ENCODE measurements at regions not wholly inside any gene's neighbourhood (a gene's known extent, or its start where the extent isn't known, plus 50 kb on each side); places are given as distances from the start of the nearest gene placed in this dataset.
"Not testable (repeated sequence)": the region's sequence is repeated elsewhere in the genome, so short reads cannot be mapped to it uniquely, and the experiment has no call there.

- no peak for DNase-seq (ENCODE audit: low read depth in 1 of 2, low spot score in 1 of 2)
Observed at GRCh38 chr4:149870008-149870407, 54.4 kb upstream of the IQCM start.

- no peak for DNase-seq (ENCODE audit: low read depth in 1 of 2, low spot score in 1 of 2)
Observed at GRCh38 chr4:149881744-149882143, 66.1 kb upstream of the IQCM start.

GRCh38 chr4:149882251-149882650 is 66.6 kb upstream of the IQCM start:
- no peak for DNase-seq (ENCODE audit: low read depth in 1 of 2, low spot score in 1 of 2)

GRCh38 chr4:149884046-149884445 is 68.4 kb upstream of the IQCM start:
- no peak for DNase-seq (ENCODE audit: low read depth in 1 of 2, low spot score in 1 of 2)

- no peak for DNase-seq (ENCODE audit: low read depth in 1 of 2, low spot score in 1 of 2)
Observed at GRCh38 chr4:149884529-149885181, 69.0 kb upstream of the IQCM start.

- no peak for DNase-seq (ENCODE audit: low read depth in 1 of 2, low spot score in 1 of 2)
Observed at GRCh38 chr4:149885896-149886295, 70.3 kb upstream of the IQCM start.

- DNase-seq (ENCODE audit: low read depth in 1 of 2, low spot score in 1 of 2), result no peak
Observed at GRCh38 chr4:149886786-149887490, 71.3 kb upstream of the IQCM start.

- DNase-seq (ENCODE audit: low read depth in 1 of 2, low spot score in 1 of 2), result no peak
Observed at GRCh38 chr4:149889991-149890390, 74.3 kb upstream of the IQCM start.

- no peak for DNase-seq (ENCODE audit: low read depth in 1 of 2, low spot score in 1 of 2)
Observed at GRCh38 chr4:149890531-149890930, 74.9 kb upstream of the IQCM start.

- DNase-seq (ENCODE audit: low read depth in 1 of 2, low spot score in 1 of 2), result no peak
Observed at GRCh38 chr4:149891426-149891825, 75.8 kb upstream of the IQCM start.

GRCh38 chr4:149896432-149896831 is 80.8 kb upstream of the IQCM start:
- no peak for DNase-seq (ENCODE audit: low read depth in 1 of 2, low spot score in 1 of 2)

- DNase-seq (ENCODE audit: low read depth in 1 of 2, low spot score in 1 of 2), result no peak
Observed at GRCh38 chr4:149897783-149898182, 82.1 kb upstream of the IQCM start.

- no peak for DNase-seq (ENCODE audit: low read depth in 1 of 2, low spot score in 1 of 2)
Observed at GRCh38 chr4:149901128-149901527, 85.5 kb upstream of the IQCM start.

GRCh38 chr4:149902242-149902641 is 86.6 kb upstream of the IQCM start:
- DNase-seq (ENCODE audit: low read depth in 1 of 2, low spot score in 1 of 2), result no peak

- DNase-seq (ENCODE audit: low read depth in 1 of 2, low spot score in 1 of 2), result no peak
Observed at GRCh38 chr4:149910177-149910576, 94.5 kb upstream of the IQCM start.

GRCh38 chr4:149910604-149911350 is 95.1 kb upstream of the IQCM start:
- no peak for DNase-seq (ENCODE audit: low read depth in 1 of 2, low spot score in 1 of 2)

GRCh38 chr4:149911354-149911753 is 95.7 kb upstream of the IQCM start:
- DNase-seq (ENCODE audit: low read depth in 1 of 2, low spot score in 1 of 2), result no peak

GRCh38 chr4:149912000-149912399 is 96.4 kb upstream of the IQCM start:
- no peak for DNase-seq (ENCODE audit: low read depth in 1 of 2, low spot score in 1 of 2)

- DNase-seq (ENCODE audit: low read depth in 1 of 2, low spot score in 1 of 2), result no peak
Observed at GRCh38 chr4:149914119-149915115, 98.8 kb upstream of the IQCM start.

GRCh38 chr4:149915735-149916134 is 100.1 kb upstream of the IQCM start:
- not testable (repeated sequence) for DNase-seq (ENCODE audit: low read depth in 1 of 2, low spot score in 1 of 2)

- DNase-seq (ENCODE audit: low read depth in 1 of 2, low spot score in 1 of 2), result no peak
Observed at GRCh38 chr4:149923736-149924135, 108.1 kb upstream of the IQCM start.

Measured in activated CD4-positive, alpha-beta T cell treated with anti-CD3 and anti-CD28 coated beads, Interleukin-2, amount 50 U/mL, for 24 hours (primary cell).